GM12892 (cell line): ENCODE measurements at regions not wholly inside any gene's neighbourhood (a gene's known extent, or its start where the extent isn't known, plus 50 kb on each side); places are given as distances from the start of the nearest gene placed in this dataset.
"Not testable (repeated sequence)": the region's sequence is repeated elsewhere in the genome, so short reads cannot be mapped to it uniquely, and the experiment has no call there.

Source experiments
- DNase-seq: peaks from one replicate; pipeline ENCODE4 v3.0.0; 2011; ENCODE audit not compliant: insufficient read length
- FAIRE-seq: peaks from 2 replicates; lab custom pipeline; 2011; peaks lifted over from hg19 to GRCh38; lab: Jason Lieb, UNC
- POLR2A ChIP-seq: IDR thresholded peaks from 2 replicates; pipeline ENCODE4 v1.6.1; 2011; ENCODE audit warnings: low read depth, low read length, control low read depth
- POLR2AphosphoS5 ChIP-seq: IDR thresholded peaks from 2 replicates; pipeline ENCODE4 v1.6.1; 2011; ENCODE audit warnings: low read depth, low read length, control low read depth
- TAF1 ChIP-seq: IDR thresholded peaks from 2 replicates; pipeline ENCODE4 v1.6.1; 2011; ENCODE audit warnings: low read depth, mild to moderate bottlenecking, control low read depth, low read length, borderline replicate concordance

DNA sequence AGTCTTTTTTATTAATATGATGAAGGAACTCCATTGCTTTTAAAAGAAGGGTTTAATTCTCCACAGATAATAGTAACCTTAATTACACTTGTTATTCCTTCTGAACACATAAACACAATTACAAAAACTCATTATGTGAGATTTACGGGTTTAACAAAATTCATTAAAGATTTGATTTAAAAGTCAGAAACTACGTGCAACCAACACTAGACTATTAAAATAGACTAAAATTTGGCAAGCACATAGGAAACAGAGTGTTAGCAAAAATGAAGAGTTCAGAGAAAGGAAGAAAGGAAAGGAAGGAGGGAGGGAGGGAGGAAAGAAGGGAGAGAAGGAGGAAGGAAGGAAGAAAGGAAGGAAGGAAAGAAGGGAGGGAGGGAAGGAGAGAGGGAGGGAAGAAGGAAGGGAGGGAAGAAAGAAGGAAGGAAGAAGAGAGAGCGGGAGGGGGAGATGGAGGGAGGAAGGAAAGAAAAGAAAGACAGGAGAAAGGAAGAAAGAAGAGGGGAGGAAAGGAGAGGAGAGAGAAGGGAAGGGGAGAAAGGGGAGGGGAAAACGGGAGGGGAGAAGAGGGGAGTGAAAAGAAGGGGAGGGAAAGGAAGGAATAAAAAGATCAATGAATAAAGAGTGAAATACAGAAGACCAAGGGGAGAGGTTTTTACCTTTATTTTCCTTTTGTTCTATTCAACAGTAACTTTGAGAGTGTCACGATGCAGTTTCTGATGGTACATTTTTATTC lies 123.4 kb upstream of the LYPLAL1 start:
- TF ChIP-seq POLR2AphosphoS5 (no peak), TAF1 (no peak), POLR2A (no peak)
- DNase-seq (no peak), FAIRE-seq (no peak)

DNA sequence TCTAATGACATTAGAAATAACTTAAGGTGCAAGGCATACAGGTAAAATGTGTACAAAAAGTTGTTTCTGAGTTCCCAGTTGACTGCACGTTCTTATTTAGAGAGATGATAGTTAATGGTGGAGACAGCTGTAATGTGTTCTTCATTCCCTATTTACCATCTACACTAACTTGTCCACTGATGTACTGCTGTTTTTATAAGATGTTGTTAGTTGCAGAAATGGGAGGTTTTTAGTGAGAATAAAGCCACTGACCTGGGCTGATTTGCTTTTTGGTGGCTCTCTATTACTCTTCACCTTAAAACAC lies 122.9 kb upstream of the LYPLAL1 start:
- no peak for DNase-seq

DNA sequence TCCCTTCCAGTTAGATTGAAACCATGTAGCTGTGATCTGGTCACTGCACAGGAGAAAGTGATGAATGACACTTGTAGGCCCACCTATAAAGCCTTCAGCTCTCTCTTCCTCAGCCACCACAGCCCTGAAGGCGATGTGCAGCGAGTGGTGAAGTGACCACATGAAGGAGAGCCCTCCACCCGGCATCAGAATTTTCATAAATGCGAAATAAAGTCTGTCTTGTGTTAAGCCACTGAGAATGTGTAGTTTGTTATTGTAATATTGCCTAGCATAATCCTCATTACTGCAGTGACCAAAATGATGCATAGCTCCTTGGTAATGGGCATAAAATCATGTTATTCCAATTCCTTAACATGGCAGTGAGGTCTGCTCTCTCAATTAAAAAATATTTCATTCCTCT lies 122.1 kb upstream of the LYPLAL1 start:
- DNase-seq: no peak
- TF ChIP-seq TAF1 (no peak), POLR2AphosphoS5 (no peak), POLR2A (no peak)
- FAIRE-seq: no peak

More for the DNA sequence above, 122.9 kb upstream of the LYPLAL1 start:
- no peak for TF ChIP-seq TAF1
- TF ChIP-seq POLR2A: no peak
- TF ChIP-seq POLR2AphosphoS5: no peak
- no peak for FAIRE-seq

DNA sequence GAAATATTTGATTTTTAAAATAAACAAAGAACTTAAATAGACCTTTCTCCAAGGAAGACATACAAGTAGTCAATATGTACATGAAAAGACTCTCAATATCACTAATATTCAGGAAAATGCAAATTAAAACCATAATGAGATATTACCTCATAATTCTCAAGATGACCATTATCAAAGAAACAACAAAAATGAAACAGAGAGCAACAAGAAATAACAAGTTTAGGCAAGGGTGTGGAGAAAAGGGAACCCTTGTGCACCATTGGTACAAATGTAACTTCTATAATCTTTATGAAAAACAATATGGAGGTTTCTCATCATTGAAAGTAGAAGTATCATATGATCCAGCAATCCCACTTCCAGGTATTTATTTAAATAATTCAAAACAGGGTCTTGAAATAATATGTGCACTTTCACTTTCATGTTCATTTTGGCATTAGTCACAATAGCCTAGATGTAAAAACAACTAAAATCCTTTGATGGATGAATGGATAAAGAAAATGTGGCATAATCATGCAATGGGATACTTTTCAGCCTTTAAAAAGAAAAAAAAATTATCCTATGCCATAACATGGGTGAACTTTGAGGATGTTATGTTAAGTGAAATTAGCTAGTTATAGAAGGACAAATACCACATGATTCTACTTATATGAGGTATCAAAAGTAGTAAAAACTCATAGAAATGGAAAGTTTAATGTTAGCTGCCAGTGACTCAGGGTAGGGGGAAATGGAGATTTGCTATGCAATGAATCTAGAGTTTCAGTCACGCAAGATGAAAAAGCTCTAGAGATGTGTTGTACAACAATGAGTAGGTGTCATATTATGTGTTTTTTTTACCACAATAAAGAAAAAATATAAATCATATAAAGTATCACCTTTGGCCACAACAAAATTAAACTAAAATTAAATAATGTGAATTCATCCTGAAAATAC lies 114.5 kb upstream of the LYPLAL1 start:
- no peak for DNase-seq
- no peak for TF ChIP-seq POLR2AphosphoS5
- TF ChIP-seq TAF1: no peak
- TF ChIP-seq POLR2A: no peak
- FAIRE-seq: no peak

DNA sequence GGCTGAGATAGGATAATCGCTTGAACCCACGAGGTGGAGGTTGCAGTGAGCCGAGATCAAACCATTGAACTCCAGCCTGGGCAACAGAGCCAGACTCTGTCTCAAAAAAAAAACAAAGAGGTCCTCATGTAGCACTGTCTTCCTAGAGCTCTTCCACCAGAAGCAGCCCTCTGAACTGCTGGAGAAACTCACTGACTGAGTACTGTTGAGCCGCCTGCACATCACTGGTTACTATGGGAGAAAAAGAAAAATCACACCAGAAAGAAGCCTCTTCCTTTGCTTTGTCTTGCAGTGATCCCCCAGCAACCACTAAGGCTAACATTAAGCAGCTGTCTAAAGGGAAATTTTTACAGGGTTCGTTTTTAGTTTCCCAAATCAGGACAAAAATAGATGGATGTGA lies 112.9 kb upstream of the LYPLAL1 start:
- TF ChIP-seq TAF1: no peak
- no peak for TF ChIP-seq POLR2AphosphoS5
- TF ChIP-seq POLR2A: no peak
- no peak for FAIRE-seq

DNA sequence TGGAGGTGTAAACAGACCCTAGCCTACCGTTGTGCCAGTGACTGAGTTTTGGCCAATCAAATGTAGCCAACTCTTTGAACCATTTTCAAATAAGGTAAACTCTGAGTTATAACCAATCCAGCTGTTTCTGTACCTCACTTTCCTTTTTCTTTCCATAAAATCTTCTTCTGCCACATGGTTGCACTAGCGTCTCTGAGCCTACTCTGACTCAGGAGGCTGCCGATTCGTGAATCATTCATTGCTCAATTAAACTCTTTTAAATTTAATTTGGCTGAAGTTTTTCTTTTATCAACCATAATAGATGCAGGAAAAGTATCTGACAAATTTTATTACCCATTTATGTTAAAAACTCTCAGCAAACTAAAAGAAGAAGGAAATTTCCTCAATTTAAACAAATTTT lies 111.5 kb upstream of the LYPLAL1 start:
- FAIRE-seq (no peak), DNase-seq (no peak)
- no peak for TF ChIP-seq POLR2A
- no peak for TF ChIP-seq TAF1
- TF ChIP-seq POLR2AphosphoS5: no peak

More for the DNA sequence above, 112.9 kb upstream of the LYPLAL1 start:
- no peak for DNase-seq

DNA sequence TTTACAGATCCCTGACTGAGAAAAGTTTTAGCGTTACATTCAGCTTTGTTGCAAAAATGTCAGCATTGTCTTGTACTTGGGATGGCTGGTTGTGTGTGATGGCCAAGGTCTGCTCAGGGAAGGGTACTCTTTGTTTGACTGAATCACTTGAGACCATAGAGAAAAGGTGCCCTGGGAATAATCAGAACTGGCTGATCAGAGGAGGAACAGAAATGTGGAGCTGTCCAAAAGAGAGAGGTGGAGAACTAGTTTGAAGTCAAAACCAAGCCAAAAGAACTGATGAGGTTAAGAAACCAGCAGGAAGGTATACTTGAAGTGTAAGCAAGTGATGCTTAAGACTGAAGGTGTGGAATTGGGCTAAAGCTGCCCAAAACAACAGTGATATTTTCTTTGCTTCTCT lies 107.6 kb upstream of the LYPLAL1 start:
- no peak for DNase-seq
- FAIRE-seq: no peak
- no peak for TF ChIP-seq POLR2A
- no peak for TF ChIP-seq POLR2AphosphoS5
- no peak for TF ChIP-seq TAF1

DNA sequence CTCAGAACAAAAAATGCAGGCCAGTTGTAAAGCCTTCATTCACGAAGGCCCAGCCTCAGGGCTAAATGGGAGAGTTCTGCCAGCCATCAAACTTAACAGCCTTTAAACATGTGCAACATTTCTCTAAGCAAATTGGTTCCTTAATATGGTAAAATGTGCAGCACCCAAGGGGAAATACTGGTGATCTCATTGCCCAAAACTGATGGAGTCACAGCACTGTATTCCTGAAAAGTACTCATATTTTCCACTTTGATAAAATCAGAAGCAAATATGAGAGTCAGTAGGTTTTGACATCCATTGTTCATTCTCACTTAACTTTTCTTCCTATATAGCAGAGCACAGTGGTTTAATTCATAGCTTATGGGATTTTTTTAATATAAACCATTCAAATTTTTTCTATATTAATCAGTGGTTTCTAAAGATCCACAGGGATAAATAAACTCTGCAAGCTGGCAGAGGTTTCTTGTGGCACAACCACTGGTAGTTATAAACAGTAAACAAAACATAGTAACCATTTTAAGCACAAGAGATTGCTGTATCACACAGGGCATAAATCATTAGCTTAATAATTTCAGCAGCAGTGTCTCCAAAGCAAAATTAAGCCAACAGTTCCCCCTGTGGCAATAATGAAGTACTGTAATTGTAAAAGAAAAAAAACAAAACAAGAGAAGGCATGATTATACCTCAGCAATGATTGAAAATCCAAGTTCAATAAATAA lies 106.9 kb upstream of the LYPLAL1 start:
- FAIRE-seq (no peak), DNase-seq (no peak)
- no peak for TF ChIP-seq POLR2A
- no peak for TF ChIP-seq POLR2AphosphoS5
- TF ChIP-seq TAF1: no peak

DNA sequence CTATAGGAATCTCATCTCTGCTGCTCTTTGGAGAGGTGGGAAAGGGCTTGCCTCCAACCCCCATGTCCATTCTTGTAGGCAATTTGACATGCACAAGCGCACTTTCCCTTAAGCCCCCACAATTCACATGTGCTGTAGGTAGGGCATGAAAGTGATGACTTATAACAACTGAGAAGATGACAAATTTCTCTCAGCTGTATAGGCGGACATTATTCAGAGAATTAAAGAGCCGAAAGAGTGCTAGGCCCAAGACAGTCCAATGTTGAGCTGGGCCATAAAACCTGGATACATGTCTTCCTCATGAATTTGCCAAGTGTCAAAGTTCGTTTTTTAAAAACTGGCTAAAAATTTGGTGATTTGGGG lies 106.3 kb upstream of the LYPLAL1 start:
- DNase-seq: no peak
- no peak for FAIRE-seq
- no peak for TF ChIP-seq POLR2AphosphoS5
- TF ChIP-seq TAF1: no peak
- TF ChIP-seq POLR2A: no peak

DNA sequence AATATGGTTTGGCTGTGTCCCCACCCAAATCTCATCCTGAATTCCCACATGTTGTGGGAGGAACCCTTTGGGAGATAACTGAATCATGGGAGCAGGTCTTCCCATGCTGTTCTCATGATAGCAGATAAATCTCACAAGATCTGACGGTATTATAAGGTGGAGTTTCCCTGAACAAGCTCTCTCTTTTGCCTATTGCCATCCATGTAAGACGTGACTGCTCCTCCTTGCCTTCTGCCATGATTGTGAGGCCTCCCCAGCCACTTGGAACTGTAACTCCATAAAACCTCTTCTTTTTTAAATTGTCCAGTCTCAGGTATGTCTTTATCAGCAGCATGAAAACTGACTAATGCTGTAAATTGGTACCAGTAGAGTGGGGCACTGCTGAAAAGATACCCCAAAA lies 103.3 kb upstream of the LYPLAL1 start:
- not testable (repeated sequence) for FAIRE-seq, DNase-seq

DNA sequence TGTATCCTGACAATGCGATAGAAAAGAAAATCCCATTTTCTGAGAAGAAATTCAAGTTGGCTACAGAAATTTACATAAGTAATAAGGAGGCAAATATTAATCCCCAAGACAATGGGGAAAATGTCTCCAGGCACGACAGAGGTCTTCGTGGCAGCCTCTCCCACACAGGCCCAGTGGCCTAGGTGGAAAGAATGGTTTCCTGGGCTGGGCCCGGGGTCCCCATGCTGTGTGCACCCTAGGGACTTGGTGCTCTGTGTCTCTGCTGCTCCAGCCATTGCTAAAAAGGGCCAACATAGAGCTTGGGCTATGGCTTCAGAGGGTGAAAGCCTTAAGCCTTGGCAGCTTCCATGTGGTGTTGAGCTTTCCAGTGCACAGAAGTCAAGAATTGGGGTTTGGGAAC lies 102.5 kb upstream of the LYPLAL1 start:
- TF ChIP-seq TAF1 (no peak), POLR2AphosphoS5 (no peak), POLR2A (no peak)
- FAIRE-seq (no peak), DNase-seq (no peak)
